Inflammatory macrophage treated with lipopolysaccharide for 4 hours (primary cell): ENCODE measurements at regions not wholly inside any gene's neighbourhood (a gene's known extent, or its start where the extent isn't known, plus 50 kb on each side); places are given as distances from the start of the nearest gene placed in this dataset.
"Not testable (repeated sequence)": the region's sequence is repeated elsewhere in the genome, so short reads cannot be mapped to it uniquely, and the experiment has no call there.

Experiments used
- DNase-seq: peaks from one replicate; pipeline ENCODE4 v3.0.0-alpha.2; 2020

DNA sequence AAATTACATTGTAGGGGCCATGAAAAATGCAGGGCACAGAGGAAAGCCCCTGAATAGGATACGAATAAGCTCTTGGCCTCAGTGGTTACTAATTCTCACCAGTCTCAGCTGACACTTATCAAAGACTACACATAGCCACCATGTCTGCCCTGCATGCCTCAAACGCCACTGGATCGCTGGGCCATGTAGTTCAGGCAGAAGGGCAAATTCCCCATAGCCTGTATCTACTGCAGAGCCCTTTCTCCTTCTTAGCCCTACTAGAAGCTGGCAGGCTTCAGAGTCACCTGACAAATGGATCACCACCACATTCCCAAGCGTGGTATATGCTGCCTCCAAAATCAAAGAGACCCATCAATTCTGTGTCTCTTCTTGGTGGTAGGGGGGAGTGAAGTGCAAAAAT lies 177.4 kb downstream of the MINAR1 start:
- no peak for DNase-seq

DNA sequence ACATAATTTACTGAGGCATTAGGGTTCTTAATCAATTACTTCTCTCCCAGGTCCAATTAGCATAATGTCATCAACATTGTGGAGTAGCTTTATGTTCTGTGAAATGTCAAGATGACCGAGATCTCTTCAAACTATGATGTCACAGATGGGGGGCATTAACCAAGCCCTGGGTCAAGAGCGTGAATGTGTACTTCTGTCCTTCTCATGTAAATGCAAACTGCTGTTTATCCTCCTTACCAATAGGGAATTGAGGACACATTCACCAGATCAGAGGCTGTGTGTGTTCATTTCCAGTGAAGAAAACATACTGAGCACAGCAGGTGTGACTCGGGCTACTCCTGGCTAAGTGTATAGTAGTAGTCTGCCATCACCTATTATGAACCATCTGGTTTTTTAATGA lies 177.9 kb downstream of the MINAR1 start:
- no peak for DNase-seq

DNA sequence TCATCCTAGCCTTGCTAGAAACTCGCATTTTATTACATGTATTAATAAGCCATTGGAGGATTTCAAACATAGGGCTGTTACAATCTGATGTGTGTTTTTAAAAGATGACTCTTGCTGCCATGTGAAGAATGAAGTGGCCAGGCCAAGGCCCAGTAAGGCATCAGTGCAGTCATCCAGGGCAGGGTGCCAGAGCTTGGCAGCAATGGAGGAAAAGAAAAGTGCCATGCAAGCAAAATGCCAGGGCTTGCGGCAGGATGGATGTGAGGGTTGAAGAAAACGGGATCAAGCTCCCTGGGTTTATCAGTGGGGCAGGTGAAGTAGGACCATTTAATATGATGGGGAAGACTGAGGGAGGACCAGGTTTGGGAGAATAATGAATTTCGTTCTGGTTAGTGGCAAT lies 183.6 kb downstream of the MINAR1 start:
- DNase-seq = no peak

DNA sequence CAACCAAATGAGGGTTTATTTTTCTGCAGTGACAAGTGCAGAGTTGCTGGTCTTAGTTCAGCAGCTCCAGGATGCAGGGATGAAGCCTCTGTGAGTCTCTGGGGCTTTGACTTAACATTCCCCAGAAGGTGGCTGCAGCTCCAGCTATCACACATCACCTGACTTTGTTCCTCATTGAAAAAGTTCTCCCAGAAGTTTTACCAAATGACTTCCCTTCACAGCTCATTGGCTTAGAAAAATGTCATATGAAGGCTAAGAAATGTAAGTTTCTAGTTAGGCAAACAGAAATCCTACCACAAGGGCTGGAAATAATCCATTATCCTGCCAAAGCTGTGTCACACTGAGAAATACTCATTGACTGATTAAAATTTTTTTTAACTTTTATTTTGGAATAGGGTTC lies 184.9 kb downstream of the MINAR1 start:
- DNase-seq = no peak

DNA sequence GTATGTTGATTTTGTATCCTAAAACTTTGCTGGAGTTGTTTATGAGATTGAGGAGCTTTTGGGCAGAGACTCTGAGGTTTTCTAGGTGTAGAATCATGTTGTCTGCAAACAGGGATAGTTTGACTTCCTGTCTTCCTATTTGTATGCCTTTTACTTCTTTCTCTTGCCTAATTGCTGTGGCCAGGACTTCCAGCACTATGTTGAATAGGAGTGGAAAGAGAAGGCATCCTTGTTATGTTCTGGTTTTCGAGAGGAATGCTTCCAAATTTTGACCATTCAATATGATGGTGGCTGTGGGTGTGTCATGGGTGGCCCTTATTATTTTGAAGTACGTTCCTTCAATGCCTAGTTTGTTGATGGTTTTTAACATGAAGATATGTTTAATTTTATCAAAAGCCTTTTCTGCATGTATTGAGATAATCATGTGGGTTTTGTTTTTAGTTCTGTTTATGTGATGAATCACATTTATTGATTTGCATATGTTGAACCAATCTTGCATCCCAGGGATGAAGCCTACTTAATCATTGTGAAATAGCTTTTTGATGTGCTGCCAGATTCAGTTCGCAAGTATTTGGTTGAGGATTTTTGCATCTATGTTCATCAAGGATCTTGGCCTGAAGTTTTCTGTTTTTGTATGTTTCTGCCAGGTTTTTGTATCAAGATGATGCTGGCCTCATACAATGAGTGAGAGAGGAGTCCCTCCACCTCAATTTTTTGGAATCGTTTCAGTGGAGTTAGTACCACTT lies 188.1 kb downstream of the MINAR1 start:
- no peak for DNase-seq

DNA sequence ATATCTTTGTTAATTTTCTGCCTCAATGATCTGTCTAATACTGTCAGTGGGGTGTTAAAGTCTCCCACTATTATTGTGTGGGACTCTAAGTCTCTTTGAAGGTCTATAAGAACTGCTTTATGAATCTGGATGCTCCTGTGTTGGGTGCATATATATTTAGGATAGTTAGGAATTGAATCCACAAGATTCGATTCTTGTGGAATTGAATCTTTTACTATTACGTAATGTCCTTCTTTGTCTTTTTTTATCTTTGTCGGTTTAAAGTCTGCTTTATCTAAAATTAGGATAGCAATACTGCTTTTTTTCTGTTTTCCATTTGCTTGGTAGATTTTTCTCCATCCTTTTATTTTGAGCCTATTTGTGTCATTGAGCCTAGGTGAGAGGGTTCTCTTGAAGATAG lies 189.7 kb downstream of the MINAR1 start:
- not testable (repeated sequence) for DNase-seq

DNA sequence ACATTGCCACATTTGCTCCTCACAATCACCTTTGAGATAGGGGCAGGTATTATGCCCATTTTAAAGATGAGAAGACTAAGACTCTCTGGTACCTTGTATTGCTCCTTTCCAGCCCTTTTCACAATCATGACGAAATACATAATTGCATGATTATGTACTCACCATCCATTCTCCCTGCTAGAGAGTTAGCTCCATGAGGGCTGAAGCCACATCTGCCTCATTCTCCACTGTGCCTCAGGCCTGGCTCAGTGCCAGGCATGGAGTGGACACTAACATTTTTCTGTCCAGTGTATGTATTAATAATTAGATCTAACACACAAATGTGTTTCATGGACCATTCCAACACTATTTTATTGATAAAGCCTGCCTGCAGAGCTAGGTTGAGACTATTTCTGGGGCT lies 191.4 kb downstream of the MINAR1 start:
- DNase-seq = no peak

DNA sequence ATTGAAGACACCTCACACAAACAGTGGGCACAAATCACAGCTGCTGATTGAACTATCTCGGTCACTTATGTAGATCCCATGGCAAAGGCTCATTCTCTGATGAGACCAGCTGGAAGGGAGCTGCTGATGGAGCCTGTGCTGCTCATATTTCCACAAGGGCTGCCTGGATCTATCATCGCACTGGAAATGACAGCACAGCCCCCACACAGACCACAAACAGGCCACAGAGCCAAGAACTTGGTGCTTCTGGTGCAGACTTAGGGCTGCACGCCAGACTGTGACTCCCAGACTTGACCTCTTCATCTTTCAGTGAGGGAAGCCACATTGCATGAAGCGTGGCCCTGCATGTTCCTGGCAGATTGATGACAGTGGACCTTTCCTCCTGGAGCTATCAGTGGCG lies 197.6 kb downstream of the MINAR1 start:
- DNase-seq = no peak

DNA sequence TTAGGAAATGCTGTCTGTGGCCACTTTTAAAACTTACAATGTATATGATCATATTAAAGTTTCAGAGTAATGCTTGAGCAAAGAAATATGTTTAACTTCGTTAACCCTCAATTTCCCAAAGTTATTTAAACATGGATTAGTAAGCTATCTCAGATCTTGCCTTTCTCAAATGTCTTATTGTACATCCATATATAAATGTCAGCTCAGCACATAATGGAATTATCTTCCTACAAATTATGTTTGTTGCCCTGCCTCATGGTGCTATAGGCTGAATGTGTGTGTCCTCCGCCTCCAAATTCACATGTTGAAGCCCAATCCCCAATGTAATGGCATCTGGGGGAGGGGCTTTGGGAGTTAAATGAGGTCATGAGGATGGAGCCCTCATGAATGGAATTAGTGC lies 200.3 kb downstream of the MINAR1 start:
- no peak for DNase-seq

DNA sequence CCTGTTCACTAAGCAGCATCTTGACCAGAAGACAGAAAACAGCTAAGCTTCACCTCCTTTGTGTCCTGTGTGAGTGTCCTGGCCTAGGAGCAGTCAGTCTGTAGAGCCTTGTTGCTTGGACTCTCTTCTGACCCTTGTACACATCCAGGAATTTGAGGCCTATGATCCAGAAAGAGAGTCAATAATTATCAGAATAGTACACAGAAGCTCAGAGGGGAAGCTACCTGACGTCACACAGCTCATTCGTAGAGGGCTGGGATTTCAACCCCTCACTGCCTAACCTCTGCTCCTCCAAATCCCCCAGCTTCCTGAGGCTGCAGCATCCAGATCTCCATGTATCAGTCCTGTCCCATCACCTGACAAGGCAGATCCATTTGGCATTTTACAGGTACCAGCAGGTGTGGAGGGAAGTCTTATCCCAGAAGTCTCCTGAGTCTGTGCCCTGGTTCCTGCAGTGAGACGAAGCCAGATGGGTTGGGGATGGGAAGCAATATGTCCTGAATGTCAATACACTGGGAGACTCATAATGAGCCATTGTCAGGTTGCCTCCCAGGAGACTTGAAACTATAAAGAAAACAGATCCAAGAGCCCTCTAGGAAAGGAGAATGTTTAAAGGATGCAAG lies 203.1 kb downstream of the MINAR1 start:
- no peak for DNase-seq

DNA sequence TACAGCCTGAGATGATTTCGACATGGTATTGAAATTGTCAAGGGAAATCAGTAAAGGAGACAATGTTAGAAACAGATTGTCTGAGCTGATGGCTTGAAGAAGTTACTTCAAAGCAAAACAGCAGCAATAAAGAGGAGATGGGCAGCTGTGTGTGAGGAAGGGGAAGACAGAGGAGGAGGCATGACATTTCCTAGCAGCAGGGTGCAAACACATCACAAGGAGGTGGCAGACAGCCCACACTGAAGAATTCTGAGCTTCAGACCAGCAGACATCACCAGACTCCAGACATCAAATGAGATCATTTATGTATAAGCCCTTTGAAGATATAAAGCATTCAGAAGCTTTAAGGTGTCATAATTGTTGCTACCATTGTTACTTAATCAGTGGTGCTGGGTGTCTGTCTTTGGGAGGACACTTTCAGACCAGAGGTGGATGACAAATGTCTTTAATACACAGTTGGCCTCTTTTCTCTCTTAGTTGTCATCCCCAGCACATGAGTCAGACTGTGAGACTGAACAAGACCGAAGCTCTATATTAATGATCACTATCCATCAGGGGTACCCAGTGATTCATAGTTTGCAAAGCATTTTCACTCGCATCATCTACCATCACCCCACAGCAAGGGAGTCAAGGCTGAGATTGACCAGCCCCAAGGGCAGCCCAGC lies 203.9 kb downstream of the MINAR1 start:
- DNase-seq = no peak

DNA sequence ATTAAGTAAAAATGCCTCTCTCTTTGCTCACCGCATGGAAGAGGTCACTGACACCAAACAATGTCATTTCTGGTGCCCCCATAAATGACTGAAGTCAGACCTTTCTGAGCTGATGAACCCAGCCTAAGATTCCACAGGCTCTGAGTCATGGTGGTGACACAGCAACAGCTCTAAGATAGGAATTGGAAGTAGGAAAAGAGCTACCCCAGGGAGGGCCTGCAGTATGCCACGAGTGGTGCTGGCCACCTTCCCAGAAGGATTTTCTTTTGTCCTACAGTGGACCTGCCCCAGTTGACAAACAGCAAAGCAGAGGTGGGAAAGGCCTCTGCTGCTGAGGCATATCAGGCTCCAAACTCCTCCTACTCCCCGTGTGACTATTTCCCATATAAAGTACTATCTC lies 208.1 kb downstream of the MINAR1 start:
- no peak for DNase-seq

DNA sequence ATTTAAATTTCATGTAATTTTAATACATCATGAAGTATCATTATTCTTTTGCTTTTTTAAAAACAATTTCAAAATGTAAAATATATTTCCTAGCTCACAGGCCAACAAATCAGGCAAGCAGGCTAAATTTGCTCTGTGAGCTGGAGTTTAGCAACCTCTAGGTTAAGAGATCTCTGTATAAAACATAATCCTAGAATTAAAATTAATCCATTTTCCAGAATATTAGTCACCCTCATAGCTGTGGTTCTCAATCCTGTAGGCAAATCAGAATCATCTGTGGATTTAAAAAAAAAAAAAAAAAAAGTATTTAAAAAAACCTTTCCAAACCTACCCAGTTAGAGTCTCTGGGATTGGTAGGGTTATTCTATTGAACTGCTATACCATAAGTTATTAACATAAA lies 209.7 kb downstream of the MINAR1 start:
- DNase-seq = no peak

DNA sequence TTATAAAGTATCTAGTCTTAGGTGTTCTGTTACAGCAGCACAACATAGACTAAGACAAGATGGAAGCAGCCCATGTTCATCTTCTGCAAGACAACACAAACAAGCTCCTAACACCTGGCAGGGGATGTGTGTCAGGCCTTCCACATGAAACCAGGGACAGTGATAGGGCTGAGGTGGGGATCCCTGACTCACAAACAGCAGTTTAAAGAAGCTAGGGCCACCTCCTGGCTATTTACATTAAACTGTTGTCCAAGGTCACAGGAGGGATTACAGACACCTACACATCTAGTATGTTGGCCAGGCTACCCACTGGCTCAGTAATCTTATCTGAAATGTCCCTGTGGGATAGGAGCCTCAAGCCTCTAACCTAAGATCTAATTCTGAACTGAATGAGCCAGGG lies 211.3 kb downstream of the MINAR1 start:
- DNase-seq = no peak

DNA sequence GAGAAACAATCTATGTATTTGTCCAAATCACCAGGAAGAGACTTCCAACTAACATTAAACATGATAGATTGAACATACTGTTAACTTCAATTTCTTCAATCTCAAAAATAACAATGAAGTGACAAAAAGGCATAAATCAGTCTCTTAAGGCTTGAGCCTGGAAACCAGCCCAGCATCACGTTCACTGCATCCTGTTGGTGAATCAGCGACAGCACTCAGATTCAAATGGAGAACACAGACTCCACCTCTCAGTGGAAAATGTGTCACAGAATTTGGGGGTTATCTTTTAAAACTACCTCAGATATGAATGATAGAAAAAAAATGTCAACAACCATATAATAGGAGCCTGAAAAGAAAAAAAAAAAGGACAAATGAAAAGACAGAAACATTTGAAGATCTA lies 212.0 kb downstream of the MINAR1 start:
- no peak for DNase-seq

DNA sequence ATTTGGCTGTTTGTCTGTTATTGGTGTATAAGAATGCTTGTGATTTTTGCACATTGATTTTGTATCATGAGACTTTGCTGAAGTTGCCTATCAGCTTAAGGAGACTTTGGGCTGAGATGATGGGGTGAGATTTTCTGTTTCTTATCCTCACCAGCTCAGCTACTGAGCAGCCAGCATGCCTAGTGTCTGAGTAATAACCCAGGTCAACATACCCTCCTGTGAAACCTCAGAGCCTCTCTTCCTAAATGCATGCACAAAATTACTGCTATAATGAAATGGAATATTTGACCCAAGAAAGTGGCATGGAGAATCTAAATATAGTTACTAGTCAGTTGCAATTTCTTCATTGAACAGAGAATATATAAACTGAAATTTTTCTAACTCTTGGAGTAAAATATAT lies 220.8 kb downstream of the MINAR1 start:
- not testable (repeated sequence) for DNase-seq

DNA sequence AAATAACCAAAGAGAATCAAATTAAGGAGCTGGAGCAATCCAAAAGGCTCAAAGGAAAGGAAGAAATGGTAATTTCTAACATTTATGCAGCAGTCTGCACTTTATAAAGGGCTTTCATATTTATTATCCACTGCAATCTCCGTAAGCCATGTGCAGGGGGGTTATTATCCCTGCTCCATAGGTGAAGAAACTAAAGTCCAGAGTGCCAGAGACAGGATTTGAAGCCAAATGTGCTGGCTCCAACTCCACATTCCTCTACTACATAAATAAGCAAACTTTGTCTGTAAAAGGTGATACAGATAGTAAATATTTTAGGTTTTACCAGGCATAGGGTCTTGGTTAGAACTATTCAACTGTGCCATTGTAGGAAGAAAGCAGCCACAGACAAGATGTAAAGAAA lies 221.4 kb downstream of the MINAR1 start:
- DNase-seq = no peak

DNA sequence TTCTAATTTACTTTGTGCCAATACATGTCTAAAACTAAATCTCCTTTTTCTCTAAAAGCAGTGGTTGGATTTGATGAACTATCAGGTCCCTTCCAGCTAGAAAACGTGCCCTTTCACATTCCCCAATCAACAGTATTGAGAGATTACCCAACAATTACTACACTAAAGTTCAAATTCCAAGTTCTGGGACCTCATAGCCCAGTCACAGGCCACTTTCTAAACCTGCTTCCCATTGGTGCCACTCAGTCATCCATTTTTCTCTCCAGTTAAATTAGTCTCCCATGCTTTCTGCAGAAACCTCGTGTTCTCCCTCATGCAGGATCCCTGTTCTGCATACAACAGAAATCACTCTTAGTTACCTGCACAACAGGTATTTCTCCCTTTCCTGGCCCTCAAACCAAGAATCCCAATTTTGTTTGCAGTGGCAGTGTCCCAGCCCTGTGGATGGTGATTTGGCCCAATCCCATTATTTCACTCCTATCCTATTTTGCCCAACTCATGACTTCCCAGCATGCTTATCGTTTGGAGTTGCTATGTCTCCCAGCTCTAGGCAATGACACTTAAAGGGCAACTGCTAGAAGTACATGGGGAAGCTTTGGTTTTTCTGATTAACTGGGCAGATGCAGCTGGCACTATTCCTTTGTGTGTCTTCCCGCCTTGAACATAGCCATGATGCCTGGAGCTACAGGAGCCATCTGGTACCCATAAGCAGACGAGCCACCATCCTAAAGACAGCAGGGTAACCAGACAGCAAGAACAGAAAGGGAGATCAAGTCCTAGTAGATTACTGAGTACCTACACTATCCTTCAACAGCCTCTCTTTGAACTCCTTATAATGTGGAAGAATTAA lies 224.2 kb downstream of the MINAR1 start:
- DNase-seq = no peak

DNA sequence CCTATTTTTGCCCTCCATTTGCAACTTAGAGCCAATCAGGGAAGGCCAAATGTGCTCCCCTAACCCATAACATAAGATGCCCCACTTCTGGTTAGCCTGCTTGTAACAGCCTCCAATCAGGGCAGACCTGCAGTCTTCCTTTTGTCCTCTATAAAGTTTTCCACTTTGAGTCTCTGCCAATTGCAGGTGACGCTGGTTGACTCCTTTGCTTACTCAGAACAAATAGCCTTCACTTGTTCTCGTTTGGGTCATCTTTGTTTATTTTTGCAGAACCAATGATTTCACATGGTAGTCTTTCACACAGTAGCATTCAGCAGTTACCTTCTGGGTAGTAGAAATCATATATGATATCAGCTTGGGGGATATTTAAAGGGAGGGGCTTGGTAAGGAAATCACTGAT lies 225.6 kb downstream of the MINAR1 start:
- DNase-seq = no peak

DNA sequence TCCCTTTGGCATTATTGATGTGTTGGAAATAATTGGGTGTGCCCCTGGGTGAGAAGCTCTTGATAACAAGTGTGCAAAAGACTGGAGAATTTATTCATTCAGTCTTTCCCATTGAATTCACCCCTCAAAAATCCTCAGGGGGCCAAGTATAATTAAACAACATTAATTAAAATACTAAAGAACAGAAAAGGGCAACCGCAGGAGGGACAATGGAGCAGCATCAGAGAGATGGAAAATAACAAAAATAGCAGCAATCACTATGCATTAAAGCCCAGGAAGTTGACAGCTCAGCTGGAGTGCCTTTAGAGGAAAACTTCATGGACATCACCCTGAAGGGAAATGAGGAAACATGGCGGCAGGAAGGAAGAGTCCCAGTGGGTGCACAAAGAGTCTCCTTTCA lies 227.6 kb downstream of the MINAR1 start:
- DNase-seq = no peak

DNA sequence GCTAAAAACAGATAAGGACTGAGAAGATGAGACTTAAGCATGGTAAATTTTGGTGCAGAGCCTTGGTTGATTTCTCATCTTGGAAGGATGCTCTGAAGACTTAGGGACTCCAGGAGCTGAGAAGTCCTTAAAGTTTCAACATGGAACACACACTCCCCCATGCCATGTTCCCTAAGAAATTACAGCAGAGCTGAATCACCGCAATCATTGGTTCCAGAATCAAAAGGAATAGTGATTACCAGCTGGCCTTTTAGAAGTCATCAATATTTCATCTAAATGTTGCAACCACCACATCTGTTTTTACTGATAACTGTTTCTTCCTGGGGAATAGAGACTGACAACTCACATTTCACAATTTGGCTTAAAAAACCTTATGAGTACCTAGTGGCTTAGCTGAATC lies 229.3 kb downstream of the MINAR1 start:
- no peak for DNase-seq

DNA sequence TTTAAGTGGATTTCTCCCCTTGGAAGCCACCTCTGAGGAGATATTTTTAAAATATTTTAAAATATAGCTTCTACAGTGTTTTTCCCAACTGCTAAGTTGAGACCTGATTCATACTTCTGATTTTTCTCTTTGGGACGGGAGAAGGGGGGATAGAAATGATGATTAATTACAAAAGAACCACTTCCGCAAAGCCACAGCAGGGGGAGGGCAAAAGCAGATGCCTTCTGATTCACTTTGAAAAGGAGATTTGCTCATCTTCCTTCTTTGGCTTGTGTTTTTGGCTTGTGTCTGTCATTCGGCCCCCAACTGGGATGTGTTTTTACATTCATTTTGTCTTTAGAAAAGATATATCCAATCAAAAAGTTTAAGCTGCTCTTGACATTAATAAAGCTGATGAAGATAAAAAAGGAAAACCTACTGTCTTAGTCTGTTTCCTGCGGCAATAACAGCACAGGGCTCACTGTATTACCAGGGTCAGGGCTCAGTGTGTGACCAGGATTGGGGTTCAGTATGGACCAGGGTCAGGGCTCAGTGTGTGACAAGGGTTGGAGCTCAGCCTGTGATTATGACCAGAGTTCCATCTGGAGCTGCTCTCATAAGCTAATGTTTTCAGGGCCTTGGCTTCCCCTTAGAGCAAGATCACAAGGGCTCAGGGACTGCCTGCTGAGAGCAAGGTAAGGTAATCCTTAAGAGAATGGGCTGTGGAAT lies 223.2 kb downstream of the MTHFS start:
- DNase-seq = peak; percentile 48

DNA sequence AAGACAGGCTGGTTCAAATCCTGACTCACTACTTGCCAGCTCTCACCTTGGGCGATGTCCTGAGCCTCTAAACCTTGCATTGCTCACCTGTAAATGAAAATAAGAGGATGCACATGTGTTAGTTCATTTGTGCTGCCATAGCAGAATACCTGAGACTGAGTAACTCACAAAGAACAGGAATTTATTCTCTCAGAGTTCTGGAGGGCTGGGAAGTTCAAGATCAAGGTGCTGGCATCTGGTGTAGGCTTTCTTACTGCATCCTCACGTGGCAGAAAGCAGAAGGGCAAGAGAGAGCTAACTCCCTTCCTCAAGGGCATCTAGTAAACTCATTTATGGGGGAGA lies 222.7 kb downstream of the MTHFS start:
- no peak for DNase-seq
